OCI-M1 (cell line): ENCODE measurements at regions not wholly inside any gene's neighbourhood (a gene's known extent, or its start where the extent isn't known, plus 50 kb on each side); places are given as distances from the start of the nearest gene placed in this dataset.

Experiments used
- DNase-seq: peaks from one replicate; lab custom pipeline; 2025; lab: John Stamatoyannopoulos, UW

DNA sequence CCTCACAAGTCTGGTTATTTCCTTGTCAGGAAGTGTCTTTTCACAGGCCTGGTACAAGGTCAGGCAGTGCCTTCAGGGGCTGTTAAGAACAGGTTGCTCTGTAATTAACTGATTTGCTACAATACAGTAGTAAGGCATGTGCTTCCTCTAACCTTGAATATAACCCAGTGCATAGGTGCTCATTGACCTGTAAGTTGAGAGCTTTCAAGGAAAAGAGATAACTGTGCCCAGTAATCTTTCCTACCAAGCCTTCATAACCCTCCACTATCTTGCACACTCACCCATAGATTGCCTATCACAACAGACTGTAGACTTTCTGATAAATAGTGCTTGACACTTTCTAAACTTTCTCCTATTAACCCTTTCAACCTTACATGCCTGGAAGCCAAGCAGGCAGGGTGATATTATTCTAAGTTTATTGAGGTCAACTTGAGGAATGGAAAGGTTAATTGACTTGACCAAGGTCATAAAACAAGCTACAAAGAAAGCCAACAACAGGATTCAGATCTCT lies 148.1 kb downstream of the PPARGC1A start:
- DNase-seq, result no peak

GRCh38 chr4:23737571-23737970 lies 152.3 kb downstream of the PPARGC1A start:
- no peak for DNase-seq

DNA sequence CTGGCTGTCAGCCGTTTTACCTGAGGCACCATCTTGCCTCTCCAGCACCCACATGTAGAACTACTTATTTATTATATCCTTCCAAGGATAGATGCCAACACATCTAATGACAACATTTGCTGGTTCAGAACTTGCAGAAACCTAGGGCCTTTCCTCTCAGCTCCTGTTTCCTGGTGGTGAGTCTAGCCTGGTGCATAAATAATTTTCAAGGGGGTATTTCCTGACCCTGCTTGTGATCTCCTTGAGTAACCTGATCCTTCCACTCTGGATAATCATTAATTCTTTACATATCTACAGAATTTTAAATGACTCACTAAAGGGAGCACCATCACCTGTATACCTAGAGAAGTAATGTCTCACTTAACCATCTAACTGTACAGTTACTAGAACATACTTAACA lies 153.4 kb downstream of the PPARGC1A start:
- DNase-seq, result no peak

- DNase-seq, result no peak
These were observed 155.8 kb downstream of the PPARGC1A start for GRCh38 chr4:23734000-23734399.

DNA sequence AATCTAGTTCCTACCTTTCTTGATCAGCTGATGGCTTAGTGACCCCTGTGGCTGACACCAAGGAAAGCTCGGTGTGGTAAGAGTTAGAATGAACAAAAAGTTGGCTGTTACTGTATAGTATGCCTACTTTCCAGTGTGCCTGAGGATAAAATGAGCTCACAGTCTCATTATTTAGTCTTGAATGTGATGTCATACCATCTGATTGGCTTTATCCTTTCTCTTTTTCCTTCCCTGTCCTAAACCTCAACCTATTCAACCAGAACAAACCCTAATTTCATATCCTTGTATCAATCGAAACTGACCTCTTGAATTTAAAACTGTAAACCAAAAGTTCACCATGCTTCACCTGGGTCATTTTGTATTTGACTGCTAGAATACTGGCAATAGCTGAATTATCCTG lies 156.4 kb downstream of the PPARGC1A start:
- no peak for DNase-seq

- no peak for DNase-seq
These were observed 158.8 kb downstream of the PPARGC1A start for GRCh38 chr4:23730998-23731397.

GRCh38 chr4:23728971-23729370 lies 160.9 kb downstream of the PPARGC1A start:
- DNase-seq, result no peak

DNA sequence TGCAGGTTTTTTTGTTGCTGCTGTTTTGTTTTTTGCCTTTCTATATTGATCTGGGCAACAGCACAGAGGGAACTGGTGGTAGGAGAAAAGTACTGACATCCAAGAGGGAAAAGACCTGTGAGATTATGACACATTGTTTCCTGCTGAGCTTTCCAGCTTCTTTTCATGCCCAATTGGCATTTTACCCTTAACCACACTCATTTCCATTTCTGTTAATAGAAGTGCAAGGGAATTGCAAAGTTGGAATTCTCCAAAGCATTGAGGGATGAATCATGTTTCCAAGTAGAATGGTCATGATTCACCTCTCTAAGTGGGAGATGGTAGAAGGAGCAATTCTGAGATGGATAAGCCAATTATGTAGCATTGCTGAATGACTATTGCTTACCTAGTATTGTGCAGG lies 161.5 kb downstream of the PPARGC1A start:
- no peak for DNase-seq

DNA sequence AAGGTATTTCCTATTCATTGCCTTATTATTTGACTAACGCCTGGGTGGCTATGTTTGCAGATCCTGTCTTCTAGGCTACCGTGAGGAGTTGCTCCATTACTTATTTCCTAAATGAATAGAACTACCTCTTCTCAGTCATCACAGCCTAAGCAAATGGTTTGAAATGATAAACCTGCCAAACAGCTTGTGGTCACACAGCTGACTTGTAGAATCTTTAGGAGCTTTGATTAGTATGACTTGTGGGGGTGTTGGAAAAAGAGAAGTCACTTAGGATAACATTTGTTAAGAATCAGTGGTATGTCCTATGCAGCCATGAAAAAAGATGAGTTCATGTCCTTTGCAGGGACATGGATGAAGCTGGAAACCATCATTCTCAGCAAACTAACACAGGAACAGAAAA lies 169.3 kb downstream of the PPARGC1A start:
- DNase-seq, result peak; percentile 48

DNA sequence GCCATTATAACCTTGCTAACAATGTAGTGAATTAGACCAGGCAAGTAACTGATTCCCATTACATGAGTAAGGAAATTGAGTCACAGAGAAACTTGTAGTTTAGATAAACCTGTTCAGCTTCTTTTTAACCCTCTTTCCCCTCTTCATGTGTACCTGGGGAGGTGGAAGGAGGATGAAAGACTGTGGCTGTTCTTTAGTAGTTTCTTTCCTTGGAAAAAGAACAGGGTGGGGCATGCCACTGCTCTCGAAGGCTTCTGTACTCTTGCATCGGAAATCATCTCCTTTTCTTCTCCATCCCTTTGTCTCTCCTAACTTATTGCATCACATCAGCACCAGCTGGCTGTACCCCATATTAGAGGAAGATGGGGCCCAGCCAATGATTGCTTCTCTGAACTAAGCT lies 171.4 kb downstream of the PPARGC1A start:
- no peak for DNase-seq

GRCh38 chr4:23717528-23718248 lies 172.2 kb downstream of the PPARGC1A start:
- DNase-seq, result peak; percentile 34

DNA sequence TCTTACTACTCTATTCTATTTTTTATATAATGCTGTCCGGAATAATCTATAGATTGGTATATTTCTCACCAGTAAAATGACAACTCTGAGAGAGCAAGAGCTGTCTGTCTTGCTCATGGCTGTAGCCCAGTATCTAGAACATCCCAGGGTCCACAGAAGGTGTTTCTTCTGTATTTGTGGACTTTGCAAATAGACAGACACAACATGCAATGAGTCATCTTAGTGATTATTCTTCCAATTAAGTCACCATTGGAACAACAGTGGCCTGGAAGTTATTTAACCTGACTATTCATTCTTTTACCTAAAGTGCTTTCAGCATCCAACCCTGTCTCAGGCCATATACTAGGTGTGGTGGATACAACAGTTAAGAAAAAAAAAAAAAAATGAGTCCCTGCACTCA lies 179.5 kb downstream of the PPARGC1A start:
- DNase-seq, result no peak

DNA sequence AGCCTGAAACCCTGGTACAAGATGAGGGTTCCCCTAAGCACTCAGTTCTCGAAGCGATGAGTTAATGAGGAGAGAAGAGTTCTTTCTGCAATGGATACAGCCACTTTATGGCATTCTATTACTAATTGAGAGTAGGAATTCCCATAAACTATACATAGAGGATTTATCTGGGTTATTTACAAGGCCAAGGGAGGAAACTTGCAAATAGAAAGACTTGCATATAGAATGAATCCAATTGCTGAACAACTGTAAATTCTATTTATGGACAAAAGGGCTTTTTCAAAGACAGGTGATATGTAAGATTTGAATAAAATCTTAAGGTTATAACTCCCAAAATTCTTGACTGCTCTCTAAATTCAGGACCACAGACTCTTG lies 182.2 kb downstream of the PPARGC1A start:
- no peak for DNase-seq

GRCh38 chr4:23706972-23707651 lies 182.7 kb downstream of the PPARGC1A start:
- no peak for DNase-seq

GRCh38 chr4:23700197-23700596 lies 189.7 kb downstream of the PPARGC1A start:
- no peak for DNase-seq

DNA sequence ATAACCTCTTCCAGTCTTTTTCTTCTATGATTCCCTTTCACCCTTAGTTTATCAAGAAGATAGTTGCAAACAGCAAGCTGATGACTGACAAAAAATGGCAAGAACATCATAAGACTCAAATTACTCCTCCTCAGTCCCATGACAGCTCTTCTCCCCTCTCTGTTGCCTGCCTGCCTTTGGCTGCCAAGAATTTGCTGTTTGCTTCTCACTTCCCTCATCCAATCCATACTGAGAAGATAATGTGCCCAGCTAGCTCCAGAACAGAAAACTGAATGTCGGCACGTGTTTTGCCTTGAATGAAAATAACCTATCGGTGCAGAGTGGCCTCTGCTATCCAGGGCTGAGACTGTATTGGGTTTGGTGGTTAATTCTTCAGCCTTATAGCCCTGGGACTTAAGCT lies 192.1 kb downstream of the PPARGC1A start:
- no peak for DNase-seq

DNA sequence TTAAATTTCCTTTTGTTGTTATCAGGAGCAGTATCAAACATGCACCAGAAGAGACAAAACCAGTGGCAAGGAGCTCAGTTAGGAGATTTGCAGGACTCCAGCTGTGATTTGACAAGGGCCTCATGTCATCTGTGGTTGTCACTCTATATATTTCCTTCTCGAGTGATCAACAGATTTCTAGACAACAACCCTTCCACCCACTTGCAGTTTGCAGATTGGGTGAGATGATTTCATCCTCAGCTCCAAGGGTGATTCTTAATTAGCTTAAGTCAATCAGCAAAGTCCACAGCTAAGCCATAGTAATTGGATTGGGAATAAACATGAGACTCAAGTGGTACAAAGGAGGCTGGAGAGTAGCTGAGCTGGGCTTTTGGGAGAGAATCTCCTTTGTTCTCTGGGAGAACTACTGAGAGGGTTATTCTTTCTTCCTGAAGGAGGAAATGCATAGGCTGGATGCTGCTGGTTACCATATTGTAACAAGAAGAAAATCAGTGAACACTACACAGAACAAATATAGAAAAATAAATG lies 192.8 kb downstream of the PPARGC1A start:
- no peak for DNase-seq

DNA sequence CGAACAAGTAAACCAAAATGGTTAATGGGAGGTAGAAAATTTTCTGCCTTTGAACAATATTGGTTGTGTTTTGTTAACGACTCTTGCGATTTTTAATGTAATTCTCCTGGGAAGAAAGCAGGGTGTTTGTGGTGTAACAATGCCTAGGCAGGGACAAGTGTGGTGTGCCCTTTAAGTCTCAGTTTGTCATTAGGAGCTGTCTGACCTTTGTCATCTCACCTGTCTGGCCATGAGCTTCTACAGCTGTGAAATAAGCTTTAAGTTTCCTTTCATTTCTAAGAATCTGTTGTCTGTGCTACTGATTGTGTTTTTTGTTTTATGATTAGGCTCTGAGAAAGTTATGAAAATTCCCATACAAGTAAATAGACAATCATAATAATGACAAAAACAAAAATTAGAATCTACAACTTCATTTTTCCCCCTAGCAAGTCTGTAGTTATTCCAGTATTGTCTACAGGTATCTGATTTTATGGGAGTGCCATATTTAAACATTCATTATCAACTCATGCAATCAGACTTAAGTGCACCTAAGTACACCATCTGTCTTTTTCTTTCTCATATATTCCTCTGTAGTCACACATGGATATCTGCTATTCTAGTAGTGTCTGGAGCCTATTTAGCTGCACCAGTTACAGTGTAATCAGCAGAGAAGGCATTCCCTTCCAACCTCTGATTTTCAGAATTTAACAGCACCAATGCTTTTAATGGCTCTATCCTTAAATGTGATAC lies 203.5 kb downstream of the PPARGC1A start:
- no peak for DNase-seq

GRCh38 chr4:23685471-23685870 lies 204.4 kb downstream of the PPARGC1A start:
- no peak for DNase-seq

GRCh38 chr4:23680671-23681518 lies 209.0 kb downstream of the PPARGC1A start:
- DNase-seq, result peak; percentile 1

GRCh38 chr4:23674694-23675093 lies 215.2 kb downstream of the PPARGC1A start:
- no peak for DNase-seq

DNA sequence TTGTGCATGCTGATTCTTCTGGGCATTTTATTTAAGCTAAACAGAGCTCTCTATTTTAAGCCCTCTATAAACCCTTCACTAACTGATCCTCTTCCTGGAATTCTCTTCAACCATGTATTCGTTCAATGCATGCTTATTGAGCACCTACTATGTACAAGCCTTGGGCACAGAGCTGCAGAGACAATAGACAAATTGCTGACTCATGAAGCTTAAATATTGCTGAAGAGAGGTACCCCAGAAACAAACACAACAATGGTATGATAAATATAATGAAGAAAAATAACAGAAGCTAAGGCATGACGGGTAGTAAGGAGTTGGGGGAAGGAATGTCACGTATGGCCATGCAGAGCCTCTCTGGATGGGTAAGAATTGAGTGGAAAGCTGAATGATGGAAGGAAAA lies 222.2 kb downstream of the PPARGC1A start:
- DNase-seq, result no peak
